ENCODE measurements at regions not wholly inside any gene's neighbourhood (a gene's known extent, or its start where the extent isn't known, plus 50 kb on each side); places are given as distances from the start of the nearest gene placed in this dataset.

DNA sequence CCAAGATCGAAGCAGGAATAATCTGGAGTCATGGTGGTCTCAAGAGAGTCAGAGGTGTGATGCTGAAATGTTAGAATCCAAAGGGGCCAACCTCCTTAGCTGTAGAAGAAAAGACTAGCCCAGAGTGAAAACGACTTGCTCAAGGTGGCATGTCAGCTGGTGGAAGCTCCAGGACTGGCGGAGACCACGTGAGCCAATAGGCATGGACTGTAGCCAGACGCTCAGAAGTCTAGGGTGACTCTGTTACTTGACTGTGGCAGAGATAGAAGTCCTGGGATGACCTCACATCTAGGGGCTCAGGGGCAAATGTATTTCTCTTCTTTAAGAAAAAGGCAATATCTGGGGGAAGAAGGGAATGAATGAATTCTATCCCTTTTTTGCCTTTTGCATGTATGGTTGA, 267.4 kb downstream of the ATG4C start:
- Histone ChIP-seq H3K9me3 (ENCODE audit: low read depth, low read length, poor library complexity, severe bottlenecking) (no peaks in the 10 kb centered on the region), H3K4me3 (ENCODE audit: low read depth, low read length, poor library complexity, severe bottlenecking) (no peak overlapping the region), H3K4me1 (ENCODE audit: insufficient read depth, low read length, poor library complexity, severe bottlenecking) (no peaks in the 10 kb centered on the region), H3K27ac (ENCODE audit: low read depth, low read length, poor library complexity, severe bottlenecking) (no peak overlapping the region), H3K27me3 (replicated peaks; ENCODE audit: insufficient read depth, low read depth, low read length, poor library complexity) (no peaks in the 10 kb centered on the region), H3K36me3 (ENCODE audit: insufficient read depth, low read length, poor library complexity, severe bottlenecking) (no peaks in the 10 kb centered on the region)
- POLR2A ChIA-PET (ENCODE audit: low non-redundant PET) = no interaction called here
- BruUV-seq (replicated peaks) = no TSS peak
- no peak for DNase-seq (ENCODE audit: low spot score)
- TF ChIP-seq EZH2 (IDR thresholded peaks at IDR 0.05; ENCODE audit: borderline replicate concordance, low read depth, low read length, poor library complexity, severe bottlenecking) (no peak), CTCF (conservative IDR thresholded peaks at IDR 0.05; ENCODE audit: low read depth, low read length) (no peak)
- intact Hi-C loops (cut with micrococcal nuclease; ENCODE audit: unreplicated experiment) = no loop called here
- CTCF ChIA-PET = no interaction called here

DNA sequence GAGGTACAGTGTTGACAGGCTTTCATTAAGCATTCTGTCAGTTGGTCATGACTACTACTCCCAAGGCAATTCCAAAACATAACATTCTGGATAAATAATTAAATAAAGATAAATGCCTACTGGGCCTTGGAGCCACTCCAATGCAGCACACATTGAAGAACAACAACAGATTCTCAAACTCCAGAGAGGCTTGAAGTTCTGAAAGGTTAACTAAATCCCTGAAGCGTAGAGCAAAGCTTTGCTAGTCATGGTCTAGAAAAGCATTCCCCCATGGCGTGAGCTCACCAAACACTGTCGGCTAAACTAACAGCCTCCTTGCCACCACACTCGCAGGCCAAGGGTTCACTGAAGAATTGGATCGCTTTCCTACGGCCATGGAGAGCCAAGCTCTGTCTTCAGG, 268.0 kb downstream of the ATG4C start:
- no peak overlapping the region for H3K4me3 ChIP-seq (ENCODE audit: low read depth, low read length, poor library complexity, severe bottlenecking)
- no peaks in the 10 kb centered on the region for H3K36me3 ChIP-seq (ENCODE audit: insufficient read depth, low read length, poor library complexity, severe bottlenecking)
- no peak for DNase-seq (ENCODE audit: low spot score)
- H3K9me3 ChIP-seq (ENCODE audit: low read depth, low read length, poor library complexity, severe bottlenecking) = no peaks in the 10 kb centered on the region
- no peak for TF ChIP-seq EZH2 (IDR thresholded peaks at IDR 0.05; ENCODE audit: borderline replicate concordance, low read depth, low read length, poor library complexity, severe bottlenecking)
- TF ChIP-seq CTCF (conservative IDR thresholded peaks at IDR 0.05; ENCODE audit: low read depth, low read length) = no peak
- intact Hi-C loops (cut with micrococcal nuclease; ENCODE audit: unreplicated experiment) = no loop called here
- no peak overlapping the region for H3K27ac ChIP-seq (ENCODE audit: low read depth, low read length, poor library complexity, severe bottlenecking)
- POLR2A ChIA-PET (ENCODE audit: low non-redundant PET) = no interaction called here
- H3K4me1 ChIP-seq (ENCODE audit: insufficient read depth, low read length, poor library complexity, severe bottlenecking) = no peaks in the 10 kb centered on the region
- no TSS peak for BruUV-seq (replicated peaks)
- CTCF ChIA-PET = no interaction called here
- no peaks in the 10 kb centered on the region for H3K27me3 ChIP-seq (replicated peaks; ENCODE audit: insufficient read depth, low read depth, low read length, poor library complexity)

- BruUV-seq (replicated peaks) = no TSS peak
- no peaks in the 10 kb centered on the region for H3K4me1 ChIP-seq (ENCODE audit: insufficient read depth, low read length, poor library complexity, severe bottlenecking)
- H3K27ac ChIP-seq (ENCODE audit: low read depth, low read length, poor library complexity, severe bottlenecking) = no peak overlapping the region
- TF ChIP-seq EZH2 (IDR thresholded peaks at IDR 0.05; ENCODE audit: borderline replicate concordance, low read depth, low read length, poor library complexity, severe bottlenecking) = no peak
- intact Hi-C loops (cut with micrococcal nuclease; ENCODE audit: unreplicated experiment) = no loop called here
- ChIA-PET CTCF (no interaction called here), POLR2A (ENCODE audit: low non-redundant PET) (no interaction called here)
- no peaks in the 10 kb centered on the region for H3K9me3 ChIP-seq (ENCODE audit: low read depth, low read length, poor library complexity, severe bottlenecking)
- H3K4me3 ChIP-seq (ENCODE audit: low read depth, low read length, poor library complexity, severe bottlenecking) = no peak overlapping the region
- DNase-seq (ENCODE audit: low spot score) = no peak
- H3K27me3 ChIP-seq (replicated peaks; ENCODE audit: insufficient read depth, low read depth, low read length, poor library complexity) = no peaks in the 10 kb centered on the region
- H3K36me3 ChIP-seq (ENCODE audit: insufficient read depth, low read length, poor library complexity, severe bottlenecking) = no peaks in the 10 kb centered on the region
Measured at GRCh38 chr1:63054184-63054583, 268.2 kb upstream of the FOXD3 start.

DNA sequence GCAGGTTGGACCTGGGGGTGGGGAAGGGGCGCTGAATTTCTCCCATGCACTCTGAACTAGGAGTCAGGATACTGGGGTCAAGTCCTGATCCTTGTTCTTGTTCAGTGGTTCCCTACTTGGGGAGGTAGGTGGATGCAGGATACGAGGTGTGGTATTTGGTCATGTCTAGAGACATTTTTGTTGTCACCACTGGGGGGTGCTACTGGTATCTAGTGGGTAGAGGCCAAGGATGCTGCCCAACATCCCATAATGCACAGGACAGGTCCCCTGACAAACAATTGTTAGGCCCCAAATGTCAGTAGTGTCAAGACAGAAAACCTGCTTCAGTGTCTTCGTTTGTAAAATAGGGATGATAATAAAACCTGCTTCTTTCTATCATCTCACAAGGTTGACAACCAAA, 259.0 kb upstream of the FOXD3 start:
- no TSS peak for BruUV-seq (replicated peaks)
- Histone ChIP-seq H3K9me3 (ENCODE audit: low read depth, low read length, poor library complexity, severe bottlenecking) (no peaks in the 10 kb centered on the region), H3K4me3 (ENCODE audit: low read depth, low read length, poor library complexity, severe bottlenecking) (no peak overlapping the region), H3K36me3 (ENCODE audit: insufficient read depth, low read length, poor library complexity, severe bottlenecking) (no peaks in the 10 kb centered on the region), H3K27ac (ENCODE audit: low read depth, low read length, poor library complexity, severe bottlenecking) (no peak overlapping the region), H3K4me1 (ENCODE audit: insufficient read depth, low read length, poor library complexity, severe bottlenecking) (no peaks in the 10 kb centered on the region), H3K27me3 (replicated peaks; ENCODE audit: insufficient read depth, low read depth, low read length, poor library complexity) (no peaks in the 10 kb centered on the region)
- intact Hi-C loops (cut with micrococcal nuclease; ENCODE audit: unreplicated experiment) = no loop called here
- TF ChIP-seq CTCF (conservative IDR thresholded peaks at IDR 0.05; ENCODE audit: low read depth, low read length) (peak; percentile 41), EZH2 (IDR thresholded peaks at IDR 0.05; ENCODE audit: borderline replicate concordance, low read depth, low read length, poor library complexity, severe bottlenecking) (no peak)
- ChIA-PET CTCF (no interaction called here), POLR2A (ENCODE audit: low non-redundant PET) (no interaction called here)
- DNase-seq (ENCODE audit: low spot score) = peak; percentile 6

All from A673 (cell line).